Neural progenitor cell (in vitro differentiated cells): ENCODE measurements at regions not wholly inside any gene's neighbourhood (a gene's known extent, or its start where the extent isn't known, plus 50 kb on each side); places are given as distances from the start of the nearest gene placed in this dataset.

Experiments
- EZH2 ChIP-seq: fragments of 200-600 bp; sonication (generic); IDR thresholded peaks from 2 replicates; pipeline ENCODE4 v1.6.1; 2017; ENCODE audit warnings: antibody characterized with exemption, mild to moderate bottlenecking, moderate library complexity
- EZH2phosphoT487 ChIP-seq: fragments of 200-600 bp; sonication (generic); IDR thresholded peaks from 2 replicates; pipeline ENCODE4 v1.6.1; 2017; ENCODE audit warnings: antibody characterized with exemption
- TF ChIP-seq, protein P1 (sequence below): fragments of 200-600 bp; sonication (generic); IDR thresholded peaks from 2 replicates; pipeline ENCODE4 v1.5.1; 2017; ENCODE audit warnings: antibody characterized with exemption, mild to moderate bottlenecking

DNA sequence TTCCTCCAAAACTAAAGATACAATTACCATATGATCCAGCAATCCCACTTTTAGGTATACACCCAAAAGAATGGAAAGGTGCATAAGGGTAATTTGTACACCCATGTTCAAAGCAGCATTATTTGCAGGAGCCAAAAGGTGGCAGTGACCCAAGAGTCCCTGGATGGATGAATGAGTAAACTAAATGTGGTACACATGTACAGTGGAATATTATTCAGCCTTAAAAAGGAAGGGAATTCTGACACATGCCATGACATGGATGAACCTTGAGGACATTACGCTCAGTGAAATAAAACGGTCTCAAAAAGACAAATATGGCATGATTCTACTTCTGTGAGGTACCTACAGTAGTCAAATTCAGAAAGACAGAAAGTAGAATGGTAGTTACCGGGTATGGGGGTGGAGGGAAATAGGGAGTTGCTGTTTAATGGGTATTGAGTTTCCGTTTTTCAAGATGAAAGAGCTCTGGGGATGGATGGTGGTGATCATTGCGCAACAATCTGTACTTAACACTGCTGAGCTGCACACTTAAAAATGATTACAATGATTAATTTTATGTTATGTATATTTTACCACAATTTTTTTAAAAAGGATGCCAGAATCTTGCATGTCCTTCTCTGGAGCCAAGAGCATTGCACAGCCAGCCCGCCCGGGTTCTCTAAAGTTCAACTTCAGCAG lies 518.9 kb upstream of the JARID2 start:
- TF ChIP-seq, protein P1, sequence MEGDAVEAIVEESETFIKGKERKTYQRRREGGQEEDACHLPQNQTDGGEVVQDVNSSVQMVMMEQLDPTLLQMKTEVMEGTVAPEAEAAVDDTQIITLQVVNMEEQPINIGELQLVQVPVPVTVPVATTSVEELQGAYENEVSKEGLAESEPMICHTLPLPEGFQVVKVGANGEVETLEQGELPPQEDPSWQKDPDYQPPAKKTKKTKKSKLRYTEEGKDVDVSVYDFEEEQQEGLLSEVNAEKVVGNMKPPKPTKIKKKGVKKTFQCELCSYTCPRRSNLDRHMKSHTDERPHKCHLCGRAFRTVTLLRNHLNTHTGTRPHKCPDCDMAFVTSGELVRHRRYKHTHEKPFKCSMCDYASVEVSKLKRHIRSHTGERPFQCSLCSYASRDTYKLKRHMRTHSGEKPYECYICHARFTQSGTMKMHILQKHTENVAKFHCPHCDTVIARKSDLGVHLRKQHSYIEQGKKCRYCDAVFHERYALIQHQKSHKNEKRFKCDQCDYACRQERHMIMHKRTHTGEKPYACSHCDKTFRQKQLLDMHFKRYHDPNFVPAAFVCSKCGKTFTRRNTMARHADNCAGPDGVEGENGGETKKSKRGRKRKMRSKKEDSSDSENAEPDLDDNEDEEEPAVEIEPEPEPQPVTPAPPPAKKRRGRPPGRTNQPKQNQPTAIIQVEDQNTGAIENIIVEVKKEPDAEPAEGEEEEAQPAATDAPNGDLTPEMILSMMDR: no peak
- no peak for TF ChIP-seq EZH2phosphoT487
- no peak for TF ChIP-seq EZH2
